ENCODE measurements at regions not wholly inside any gene's neighbourhood (a gene's known extent, or its start where the extent isn't known, plus 50 kb on each side); places are given as distances from the start of the nearest gene placed in this dataset.

DNA sequence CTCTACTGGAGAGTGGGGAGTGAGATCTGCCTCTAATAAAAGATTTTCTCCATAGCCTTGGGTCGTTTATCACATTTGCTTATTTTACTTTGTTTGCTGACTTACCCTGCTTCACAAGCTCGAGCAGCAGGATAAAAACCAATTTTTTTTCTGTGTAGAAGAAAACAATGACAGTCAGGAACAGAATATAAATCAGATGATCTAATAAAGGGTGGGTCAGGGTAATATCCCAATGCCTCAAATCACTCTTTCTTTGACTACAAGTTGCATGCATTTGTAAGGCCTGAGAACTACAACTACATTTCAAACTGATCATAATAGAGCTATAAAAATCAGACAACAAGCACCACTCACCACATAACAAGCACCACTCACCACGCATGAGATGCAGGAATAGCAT is 174.4 kb upstream of the ADARB2 start:
- DNase-seq, result no peak

DNA sequence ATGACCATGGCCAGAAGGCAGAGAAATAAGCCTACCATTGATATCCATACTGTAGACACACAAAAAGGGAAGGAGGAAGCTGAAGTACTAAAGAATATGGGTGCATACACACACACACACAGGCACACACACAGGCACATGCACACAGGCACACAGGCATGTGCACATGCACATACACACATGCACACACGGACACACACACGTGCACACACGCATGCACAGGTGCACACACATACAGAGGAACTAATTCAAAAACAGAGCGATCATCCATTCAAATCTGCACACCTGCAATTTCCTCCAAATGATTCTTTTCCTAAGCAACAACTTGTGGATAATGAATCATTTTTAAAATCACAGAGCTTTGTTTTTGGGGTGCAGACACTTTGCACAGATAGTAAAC is 166.7 kb upstream of the ADARB2 start:
- DNase-seq, result no peak

DNA sequence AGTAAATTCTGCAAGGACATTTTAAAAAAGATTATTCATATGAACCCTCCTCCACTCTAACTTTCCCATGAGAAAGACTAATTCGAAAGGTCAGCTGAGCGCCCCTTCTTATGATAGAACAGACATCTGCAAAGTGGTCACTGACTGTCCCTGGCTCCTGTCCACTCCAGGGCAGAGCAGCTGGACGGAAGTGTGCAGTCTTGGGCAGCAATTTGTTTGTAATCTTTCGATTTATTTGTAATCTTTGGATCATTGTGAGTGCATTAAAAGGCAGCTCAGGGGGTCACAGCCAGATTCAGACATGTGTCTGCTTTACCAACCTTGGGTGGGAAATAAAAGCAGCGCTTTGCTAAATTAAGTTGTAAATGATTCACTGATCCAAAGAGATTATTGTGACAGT is 158.8 kb upstream of the ADARB2 start:
- DNase-seq, result no peak

GRCh38 chr10:1895691-1896090 is 158.4 kb upstream of the ADARB2 start:
- no peak for DNase-seq

- no peak for DNase-seq
Observed at GRCh38 chr10:1894912-1895311, 157.6 kb upstream of the ADARB2 start.

DNA sequence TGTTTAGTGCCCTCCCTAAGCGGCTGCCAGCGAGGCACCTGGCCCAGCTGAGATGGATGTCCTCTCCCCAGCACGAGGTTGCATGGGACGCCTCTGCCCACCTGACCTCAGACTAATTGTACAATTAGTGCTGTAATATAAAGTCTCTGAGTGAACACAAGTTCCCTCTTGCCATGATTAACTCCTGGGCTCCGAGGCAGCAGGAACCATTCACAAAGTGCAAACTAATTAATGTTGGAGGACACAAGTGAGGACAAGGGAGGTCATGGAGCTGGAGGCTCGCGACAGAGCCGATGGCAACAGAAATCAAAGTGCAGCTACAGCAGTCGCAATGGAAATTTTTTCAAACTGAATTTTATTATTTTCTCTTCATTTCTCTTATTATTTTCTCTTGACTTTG is 156.6 kb upstream of the ADARB2 start:
- DNase-seq, result no peak

- no peak for DNase-seq
Observed at GRCh38 chr10:1886039-1886438, 148.7 kb upstream of the ADARB2 start.

- DNase-seq, result no peak
Observed at GRCh38 chr10:1882728-1883127, 145.4 kb upstream of the ADARB2 start.

DNA sequence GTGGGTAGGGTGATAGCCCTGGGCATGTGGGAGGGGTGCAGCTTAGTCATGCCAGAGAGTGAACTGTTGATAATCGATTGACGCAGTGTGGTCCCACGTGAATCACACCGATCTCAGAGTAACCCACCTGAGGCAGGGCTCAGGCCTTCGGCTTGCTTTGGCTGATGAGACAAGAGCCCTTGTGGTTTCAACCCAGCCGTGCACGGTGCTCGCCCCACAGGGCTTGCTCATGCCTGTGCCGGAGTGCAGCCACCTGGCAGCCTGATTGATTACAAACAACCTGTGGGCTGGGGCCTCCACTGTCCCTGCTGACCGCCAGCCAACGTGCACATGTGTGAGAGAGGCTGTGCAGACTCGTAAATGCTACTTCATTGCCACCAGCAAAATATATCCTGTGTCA is 144.9 kb upstream of the ADARB2 start:
- DNase-seq, result no peak

DNA sequence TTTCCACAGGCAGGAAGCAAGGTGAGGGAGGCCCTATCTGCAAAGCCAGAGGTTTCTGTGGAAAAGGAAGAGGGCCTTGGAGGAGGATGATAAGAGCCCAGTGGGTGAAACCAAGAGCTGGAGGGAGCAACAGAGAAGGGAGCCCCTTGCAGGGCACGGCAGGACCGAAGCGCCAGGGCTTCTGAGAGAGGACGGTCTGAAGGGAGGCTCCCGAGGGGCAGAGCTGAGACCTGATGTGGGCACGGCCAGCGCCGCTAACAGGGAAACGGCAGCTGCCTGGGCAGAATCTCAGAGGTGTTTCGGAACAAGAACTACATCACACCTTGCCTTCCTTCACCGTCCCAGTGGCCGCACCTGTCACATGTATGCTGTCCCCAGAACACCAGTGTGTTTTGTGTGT is 144.3 kb upstream of the ADARB2 start:
- no peak for DNase-seq

- DNase-seq, result no peak
Observed at GRCh38 chr10:1874533-1874932, 137.2 kb upstream of the ADARB2 start.

GRCh38 chr10:1873661-1874315 is 136.5 kb upstream of the ADARB2 start:
- no peak for DNase-seq

DNA sequence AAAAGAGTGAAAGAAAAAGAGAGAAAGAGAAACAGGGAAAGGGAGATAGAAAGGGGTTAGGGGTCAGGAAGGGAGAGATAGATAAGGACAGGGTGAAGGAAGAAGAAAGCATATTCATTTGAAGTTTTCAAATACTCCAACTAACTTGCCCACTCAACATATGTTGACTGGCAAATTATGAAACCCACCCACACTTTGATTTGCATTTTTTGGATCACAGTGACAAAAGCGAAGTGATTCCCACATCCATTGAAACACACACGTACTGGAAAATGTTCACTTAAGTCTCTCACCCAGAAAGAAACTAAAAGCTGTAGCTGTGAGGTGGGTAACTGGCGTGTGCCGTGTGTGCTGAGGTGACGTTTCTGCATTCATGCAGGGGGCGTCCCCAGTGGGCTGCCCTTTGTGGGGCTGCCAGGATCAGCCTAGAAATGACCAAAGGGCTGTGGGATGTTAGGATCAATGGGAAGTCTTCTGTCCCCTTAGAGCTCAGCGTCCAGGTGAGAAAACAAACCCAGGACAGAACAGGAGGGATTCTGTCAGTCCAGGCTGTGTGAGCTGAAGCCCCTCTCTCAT is 134.9 kb upstream of the ADARB2 start:
- DNase-seq, result no peak

DNA sequence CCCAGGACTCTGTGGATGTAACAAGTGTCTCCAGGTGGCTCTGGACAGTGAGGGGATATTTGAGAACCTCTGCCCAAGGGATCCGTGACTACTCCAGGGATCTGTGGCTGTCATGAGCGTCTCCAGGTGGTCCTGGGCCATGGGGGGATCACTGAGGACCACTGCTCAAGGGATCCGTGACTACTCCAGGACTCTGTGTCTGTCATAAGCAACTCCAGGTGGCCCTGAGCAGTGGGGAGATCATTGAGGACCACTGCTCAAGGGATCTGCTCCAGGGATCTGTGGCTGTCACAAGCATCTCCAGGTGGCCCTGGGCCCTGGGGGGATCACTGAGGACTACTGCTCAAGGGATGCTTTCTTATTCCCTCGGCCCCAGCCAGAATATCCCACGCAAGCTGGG is 133.2 kb upstream of the ADARB2 start:
- no peak for DNase-seq

DNA sequence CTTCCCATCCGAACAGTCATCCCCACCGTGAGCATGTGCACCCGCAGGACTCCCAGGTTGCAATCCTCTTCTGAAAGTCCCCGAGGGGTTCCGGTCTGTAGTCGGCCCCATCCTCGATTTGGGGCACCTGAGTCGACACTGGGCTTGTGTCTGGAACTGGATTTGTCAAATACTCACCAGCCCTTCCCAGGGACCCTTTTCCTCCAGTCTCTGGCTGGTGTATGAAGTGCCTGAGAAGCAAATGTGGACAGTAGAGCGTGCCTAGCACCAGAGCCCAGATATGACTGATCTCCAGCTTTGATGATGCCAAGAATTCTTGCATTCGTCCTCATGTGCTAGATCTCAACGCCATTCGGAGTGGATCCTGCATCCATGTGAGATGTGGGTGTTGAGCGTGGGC is 132.5 kb upstream of the ADARB2 start:
- DNase-seq, result no peak

GRCh38 chr10:1860351-1860750 is 123.0 kb upstream of the ADARB2 start:
- no peak for DNase-seq

DNA sequence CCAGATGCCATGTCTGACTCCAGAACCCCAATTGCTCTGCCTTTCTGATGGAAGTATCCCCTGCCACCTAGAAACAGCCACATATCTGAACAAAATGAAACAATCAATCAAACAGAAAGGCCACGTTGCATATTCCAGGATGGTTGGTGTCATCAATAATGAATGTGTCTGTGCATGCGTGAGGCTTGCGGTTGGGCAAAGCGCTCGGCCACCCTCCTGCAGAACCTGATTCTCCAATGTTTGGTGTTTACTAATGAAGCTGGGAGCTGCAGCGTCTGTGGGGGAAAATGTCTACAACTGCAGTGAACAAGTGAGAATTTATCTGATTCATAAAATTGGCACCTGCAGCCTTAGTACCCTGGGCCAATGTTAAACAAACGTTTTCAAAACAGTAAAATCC is 121.2 kb upstream of the ADARB2 start:
- DNase-seq, result no peak

DNA sequence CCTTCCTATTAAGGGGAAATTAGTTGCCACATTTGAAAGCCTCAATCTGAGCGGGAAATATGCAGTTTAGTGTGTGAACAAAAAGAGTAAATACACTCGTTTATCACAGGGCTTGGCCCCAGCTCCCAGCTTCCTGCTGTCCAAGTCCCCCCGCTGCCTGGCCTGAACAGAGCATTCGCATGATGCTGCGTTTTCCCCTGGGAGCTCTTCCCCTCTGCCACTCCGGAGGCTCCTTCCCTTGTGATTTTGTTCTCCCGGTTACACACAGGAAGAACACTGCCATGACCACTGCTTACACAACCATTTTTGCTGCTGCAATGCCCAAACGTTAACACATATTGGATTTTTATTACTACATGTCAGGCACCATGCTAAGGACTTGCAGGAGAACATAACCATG is 120.7 kb upstream of the ADARB2 start:
- DNase-seq, result no peak

GRCh38 chr10:1855911-1856310 is 118.6 kb upstream of the ADARB2 start:
- DNase-seq, result no peak

- DNase-seq, result no peak
Observed at GRCh38 chr10:1854271-1854670, 116.9 kb upstream of the ADARB2 start.

- DNase-seq, result no peak
Observed at GRCh38 chr10:1853801-1854200, 116.5 kb upstream of the ADARB2 start.

GRCh38 chr10:1852841-1853240 is 115.5 kb upstream of the ADARB2 start:
- DNase-seq, result no peak

DNA sequence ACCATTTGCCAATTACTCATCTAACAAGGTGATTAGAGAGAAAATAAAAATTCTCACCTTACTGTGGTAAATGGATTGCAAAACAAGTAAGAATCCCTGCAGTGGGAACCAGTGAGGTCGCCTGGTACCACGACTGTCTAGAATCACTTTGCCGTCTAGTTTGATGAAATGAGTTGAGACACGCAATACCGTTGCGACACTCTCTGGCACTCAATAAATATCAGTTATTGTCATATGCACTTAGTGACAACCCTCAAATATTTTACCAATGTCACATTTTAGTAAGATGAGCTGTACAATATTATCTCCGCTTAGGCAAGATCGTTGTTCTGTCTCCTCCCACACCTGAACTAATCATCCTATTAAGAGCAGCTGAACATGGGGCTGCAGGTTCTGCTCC is 114.4 kb upstream of the ADARB2 start:
- DNase-seq, result no peak

GRCh38 chr10:1850971-1851527 is 113.7 kb upstream of the ADARB2 start:
- DNase-seq, result no peak

- DNase-seq, result no peak
Observed at GRCh38 chr10:1847361-1847760, 110.0 kb upstream of the ADARB2 start.

All from CD4-positive, alpha-beta T cell treated with Interleukin-4 for 1 hour (primary cell).